Skeletal muscle tissue (tissue), 3 donors: ENCODE measurements at regions not wholly inside any gene's neighbourhood (a gene's known extent, or its start where the extent isn't known, plus 50 kb on each side); places are given as distances from the start of the nearest gene placed in this dataset.

Experiments
- H3K27ac ChIP-seq: one replicate; pipeline ENCODE4 v1.7.0; 2013; ENCODE audit warnings: mild to moderate bottlenecking, low read depth, low read length, inconsistent platforms
- H3K27me3 ChIP-seq, 3 donors: one replicate each; pipeline ENCODE4 v1.7.0; 2013; ENCODE audit warnings: low read length in 3 of 3; ENCODE audit not compliant: control insufficient read depth in 3 of 3, insufficient read depth in 3 of 3
- H3K36me3 ChIP-seq, 3 donors: one replicate each; pipeline ENCODE4 v1.7.0; 2013; ENCODE audit warnings: low read length in 3 of 3; ENCODE audit not compliant: control insufficient read depth in 3 of 3, insufficient read depth in 3 of 3
- H3K4me1 ChIP-seq, 3 donors: one replicate each; pipeline ENCODE4 v1.7.0; 2013; ENCODE audit warnings: low read length in 3 of 3, mild to moderate bottlenecking in 3 of 3; ENCODE audit not compliant: control insufficient read depth in 3 of 3, insufficient read depth in 3 of 3
- H3K4me3 ChIP-seq, 3 donors: one replicate each; pipeline ENCODE4 v1.7.0; 2013; ENCODE audit warnings: low read length in 3 of 3
- H3K9ac ChIP-seq, 3 donors: one replicate each; pipeline ENCODE4 v1.7.0; 2013; ENCODE audit warnings: low read length in 3 of 3, mild to moderate bottlenecking in 3 of 3, moderate library complexity in 2 of 3, low read depth in 1 of 3
- H3K9me3 ChIP-seq, 3 donors: one replicate each; pipeline ENCODE4 v1.7.0; 2013; ENCODE audit warnings: low read length in 3 of 3; ENCODE audit not compliant: control insufficient read depth in 3 of 3
- donor health status: Osteomylitis.

- Histone ChIP-seq H3K27ac (no peak overlapping the region), H3K4me3 (no peak overlapping the region), H3K9me3 (no peaks in the 10 kb centered on the region), H3K27me3 (no peaks in the 10 kb centered on the region), H3K4me1 (no peaks in the 10 kb centered on the region), H3K36me3 (no peaks in the 10 kb centered on the region), H3K9ac (no peak overlapping the region)
These were observed 304.4 kb downstream of the DUSP6 start for GRCh38 chr12:89047856-89048418.

GRCh38 chr12:89041078-89041477, 311.2 kb downstream of the DUSP6 start:
- no peaks in the 10 kb centered on the region for H3K9me3 ChIP-seq
- no peaks in the 10 kb centered on the region for H3K4me1 ChIP-seq
- no peaks in the 10 kb centered on the region for H3K27me3 ChIP-seq
- H3K36me3 ChIP-seq, result no peaks in the 10 kb centered on the region
- H3K4me3 ChIP-seq, result no peak overlapping the region
- no peak overlapping the region for H3K27ac ChIP-seq
- H3K9ac ChIP-seq, result no peak overlapping the region

DNA sequence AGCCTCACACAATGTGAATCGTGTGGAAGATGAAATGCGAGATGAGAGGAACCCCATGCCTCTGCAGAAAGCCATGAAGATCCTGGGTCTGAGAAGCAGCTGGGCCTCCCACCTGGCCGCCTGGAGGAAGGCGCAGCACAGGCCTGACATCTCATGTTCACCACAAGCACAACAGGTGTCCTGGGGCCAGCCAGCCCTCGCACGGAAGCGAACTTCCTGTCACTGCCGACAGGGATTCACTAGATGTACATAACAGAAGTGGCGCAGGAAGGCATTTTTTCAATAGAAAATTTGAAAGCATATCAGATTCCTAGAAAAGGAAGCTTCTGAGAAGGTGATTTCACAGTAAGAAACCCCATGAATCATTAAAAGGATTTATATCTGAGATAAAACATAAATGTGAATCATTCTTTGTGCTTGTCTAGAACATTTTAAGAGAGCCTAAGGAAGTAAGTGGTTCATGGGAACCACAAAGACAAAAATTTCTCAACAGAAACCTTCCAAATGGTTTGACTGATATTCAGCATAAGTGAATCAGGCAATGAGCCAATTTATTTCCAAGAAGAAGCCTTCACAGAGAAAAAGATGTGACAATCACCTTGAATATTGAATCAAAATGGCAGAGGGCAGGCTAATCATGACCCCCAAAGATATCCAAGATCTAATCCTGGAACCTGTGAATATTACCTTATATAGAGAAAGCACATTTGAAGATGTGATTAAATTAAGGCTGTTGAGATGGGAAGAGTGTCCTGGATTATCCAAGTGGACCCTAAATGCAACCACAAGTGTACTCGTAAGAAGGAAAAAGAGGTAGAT, 311.9 kb downstream of the DUSP6 start:
- Histone ChIP-seq H3K9ac (no peak overlapping the region), H3K36me3 (no peaks in the 10 kb centered on the region), H3K4me3 (no peak overlapping the region), H3K4me1 (no peaks in the 10 kb centered on the region), H3K9me3 (no peaks in the 10 kb centered on the region), H3K27ac (no peak overlapping the region), H3K27me3 (no peaks in the 10 kb centered on the region)

GRCh38 chr12:89038831-89039512, 313.3 kb downstream of the DUSP6 start:
- H3K36me3 ChIP-seq, result no peaks in the 10 kb centered on the region
- H3K27me3 ChIP-seq, result no peaks in the 10 kb centered on the region
- no peak overlapping the region for H3K27ac ChIP-seq
- H3K4me3 ChIP-seq, result no peak overlapping the region
- no peak overlapping the region for H3K9ac ChIP-seq
- no peaks in the 10 kb centered on the region for H3K9me3 ChIP-seq
- H3K4me1 ChIP-seq, result no peaks in the 10 kb centered on the region

DNA sequence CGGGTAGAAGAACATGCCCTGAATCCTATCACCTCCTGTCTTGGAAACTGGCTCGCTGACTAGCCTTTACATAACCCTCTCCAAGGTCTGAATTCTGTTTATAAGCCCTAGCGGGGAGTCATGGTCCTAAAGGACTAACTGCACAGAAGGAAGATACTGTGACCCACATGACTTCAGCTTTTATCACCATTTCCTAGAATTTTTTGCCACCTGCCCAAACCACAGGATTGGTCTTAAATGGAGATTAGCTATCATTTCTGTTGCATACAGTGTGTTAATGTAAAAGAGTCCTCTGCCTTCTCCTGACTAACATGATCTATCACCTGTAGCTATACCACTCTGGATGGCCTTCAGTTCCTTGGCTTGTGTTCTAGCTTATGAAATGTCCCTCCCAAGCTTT, 319.2 kb downstream of the DUSP6 start:
- no peaks in the 10 kb centered on the region for H3K4me1 ChIP-seq

GRCh38 chr12:89029961-89030360, 322.3 kb downstream of the DUSP6 start:
- H3K36me3 ChIP-seq, result no peaks in the 10 kb centered on the region
- H3K27me3 ChIP-seq, result no peaks in the 10 kb centered on the region
- H3K9me3 ChIP-seq, result no peaks in the 10 kb centered on the region
- no peaks in the 10 kb centered on the region for H3K4me1 ChIP-seq
- no peak overlapping the region for H3K4me3 ChIP-seq
- H3K27ac ChIP-seq, result no peak overlapping the region
- H3K9ac ChIP-seq, result no peak overlapping the region

More for the DNA sequence above, 319.2 kb downstream of the DUSP6 start:
- Histone ChIP-seq H3K9ac (no peak overlapping the region), H3K4me3 (no peak overlapping the region), H3K36me3 (no peaks in the 10 kb centered on the region), H3K9me3 (no peaks in the 10 kb centered on the region), H3K27ac (no peak overlapping the region), H3K27me3 (no peaks in the 10 kb centered on the region)

DNA sequence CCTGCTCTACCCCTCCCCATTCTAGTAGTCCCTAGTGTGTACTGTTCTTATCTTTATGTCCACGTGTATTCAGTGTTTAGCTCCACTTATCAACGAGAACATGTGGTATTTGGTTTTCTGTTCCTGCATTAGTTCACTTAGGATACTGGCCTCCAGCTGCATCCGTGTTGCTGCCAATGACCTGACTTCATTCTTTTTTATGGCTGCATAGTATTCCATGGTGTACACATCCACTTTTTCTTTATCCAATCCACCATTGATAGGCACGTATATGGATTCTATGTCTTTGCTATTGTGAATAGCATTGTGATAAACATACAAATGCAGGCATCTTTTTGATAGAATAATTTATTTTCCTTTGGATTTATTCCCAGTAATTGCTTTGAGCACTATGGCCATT, 327.7 kb downstream of the DUSP6 start:
- no peaks in the 10 kb centered on the region for H3K4me1 ChIP-seq
- no peak overlapping the region for H3K9ac ChIP-seq
- H3K27me3 ChIP-seq, result no peaks in the 10 kb centered on the region
- H3K36me3 ChIP-seq, result no peaks in the 10 kb centered on the region
- H3K9me3 ChIP-seq, result no peaks in the 10 kb centered on the region
- no peak overlapping the region for H3K27ac ChIP-seq
- H3K4me3 ChIP-seq, result no peak overlapping the region

DNA sequence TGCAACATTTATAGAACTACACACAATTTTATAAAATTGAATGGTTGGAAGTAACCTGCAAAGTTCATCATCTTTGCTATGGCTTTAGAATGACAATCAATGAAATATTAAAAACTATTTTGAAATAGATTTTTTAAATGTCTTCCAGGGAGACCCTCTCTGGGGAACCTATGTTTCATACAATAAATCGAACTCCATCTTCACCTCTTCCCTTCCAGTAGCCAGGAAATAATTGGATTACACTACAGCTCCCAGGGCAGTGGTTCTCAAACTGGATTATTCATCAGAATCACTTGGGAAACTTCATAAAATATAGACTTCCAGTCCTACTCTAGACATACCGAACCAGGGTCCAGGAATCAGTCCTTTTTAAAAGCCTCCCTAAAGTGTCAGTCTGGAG, 328.4 kb downstream of the DUSP6 start:
- Histone ChIP-seq H3K36me3 (no peaks in the 10 kb centered on the region), H3K4me1 (peaks cover 0 to 3% (median 0%) of the 10 kb centered on the region in 3 donors), H3K4me3 (no peak overlapping the region), H3K27me3 (no peaks in the 10 kb centered on the region), H3K9ac (no peak overlapping the region), H3K9me3 (no peaks in the 10 kb centered on the region), H3K27ac (no peak overlapping the region)

GRCh38 chr12:89020689-89021088, 331.6 kb downstream of the DUSP6 start:
- Histone ChIP-seq H3K27me3 (no peaks in the 10 kb centered on the region), H3K9me3 (no peaks in the 10 kb centered on the region), H3K4me1 (peaks cover 0 to 3% (median 0%) of the 10 kb centered on the region in 3 donors)

DNA sequence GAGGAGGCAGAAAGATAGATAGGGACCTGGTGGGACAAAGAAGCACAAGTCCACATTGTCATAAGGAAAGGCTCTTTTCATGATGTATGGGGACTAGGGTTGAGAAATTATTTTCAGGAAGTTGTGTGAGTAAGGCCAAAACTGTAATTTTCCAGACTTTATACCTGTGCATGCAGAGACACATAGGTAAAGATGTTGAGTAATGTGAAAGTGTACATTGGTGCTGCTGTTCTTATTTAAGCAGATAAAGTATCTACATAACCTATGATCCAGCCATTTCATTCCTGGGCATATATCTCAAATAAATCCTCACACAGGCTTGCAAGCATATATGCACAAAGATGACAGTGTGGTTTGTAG, 332.2 kb downstream of the DUSP6 start:
- peaks cover 0 to 3% (median 0%) of the 10 kb centered on the region in 3 donors for H3K4me1 ChIP-seq
- H3K9me3 ChIP-seq, result no peaks in the 10 kb centered on the region
- H3K36me3 ChIP-seq, result no peaks in the 10 kb centered on the region
- H3K27me3 ChIP-seq, result no peaks in the 10 kb centered on the region
- H3K4me3 ChIP-seq, result no peak overlapping the region
- H3K9ac ChIP-seq, result no peak overlapping the region
- no peak overlapping the region for H3K27ac ChIP-seq

More at GRCh38 chr12:89020689-89021088, 331.6 kb downstream of the DUSP6 start:
- no peak overlapping the region for H3K4me3 ChIP-seq
- H3K27ac ChIP-seq, result no peak overlapping the region
- no peaks in the 10 kb centered on the region for H3K36me3 ChIP-seq
- H3K9ac ChIP-seq, result no peak overlapping the region
